GM18868 (cell line): ENCODE measurements at regions not wholly inside any gene's neighbourhood (a gene's known extent, or its start where the extent isn't known, plus 50 kb on each side); places are given as distances from the start of the nearest gene placed in this dataset.
"Not testable (repeated sequence)": the region's sequence is repeated elsewhere in the genome, so short reads cannot be mapped to it uniquely, and the experiment has no call there.

Experiments used
- ATAC-seq: cut with Tn5 transposase; IDR thresholded peaks from one replicate; pipeline ENCODE4 v1.9.1; 2021; ENCODE audit warnings: mild to moderate bottlenecking, moderate library complexity; ENCODE audit not compliant: unreplicated experiment

- ATAC-seq = no peak
Observed at GRCh38 chr9:115443890-115444289, 325.9 kb upstream of the TNC start.

- ATAC-seq = no peak
Observed at GRCh38 chr9:115444959-115445358, 327.0 kb upstream of the TNC start.

DNA sequence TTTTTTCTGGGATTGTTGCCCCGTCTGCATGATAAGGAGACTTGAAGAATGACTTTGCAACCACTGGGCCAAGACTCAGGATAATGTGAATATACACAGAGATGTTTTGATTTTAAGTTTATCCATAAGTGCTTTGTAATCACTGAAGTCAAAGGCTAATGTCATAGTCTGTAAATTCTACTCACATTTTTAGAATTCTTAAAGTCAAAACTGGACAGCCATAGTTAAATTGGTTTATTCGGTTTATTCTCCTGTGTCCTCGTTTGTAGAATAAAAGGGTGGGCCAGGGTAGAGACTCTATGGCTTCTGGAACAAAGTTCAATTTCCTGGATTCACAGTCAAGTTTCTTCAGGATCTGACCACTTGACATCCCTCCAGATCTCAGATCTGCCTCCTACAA lies 327.7 kb upstream of the TNC start:
- ATAC-seq = no peak

- ATAC-seq = no peak
Observed at GRCh38 chr9:115456515-115456914, 338.6 kb upstream of the TNC start.

DNA sequence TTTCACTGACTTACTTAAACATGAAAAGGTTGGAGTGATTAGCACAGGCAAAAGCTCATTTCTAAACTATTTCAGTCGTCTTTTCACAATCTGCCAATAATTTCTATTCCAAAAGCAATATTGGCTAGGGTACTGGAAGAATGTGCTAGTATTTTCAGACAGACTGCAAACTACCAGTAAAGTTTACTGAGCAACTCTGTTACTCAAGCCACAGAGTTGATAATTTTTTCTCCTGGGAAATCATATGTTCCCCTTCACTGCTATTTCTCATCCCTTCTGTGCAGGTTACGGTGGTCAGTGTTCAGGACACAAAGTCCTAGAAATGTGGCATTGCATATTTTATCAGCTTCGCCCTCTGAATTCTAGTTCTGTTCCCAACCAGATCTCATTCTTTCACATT lies 343.3 kb upstream of the TNC start:
- ATAC-seq = no peak

GRCh38 chr9:115462623-115463022 lies 344.7 kb upstream of the TNC start:
- no peak for ATAC-seq

GRCh38 chr9:115466756-115467155 lies 348.8 kb upstream of the TNC start:
- no peak for ATAC-seq

DNA sequence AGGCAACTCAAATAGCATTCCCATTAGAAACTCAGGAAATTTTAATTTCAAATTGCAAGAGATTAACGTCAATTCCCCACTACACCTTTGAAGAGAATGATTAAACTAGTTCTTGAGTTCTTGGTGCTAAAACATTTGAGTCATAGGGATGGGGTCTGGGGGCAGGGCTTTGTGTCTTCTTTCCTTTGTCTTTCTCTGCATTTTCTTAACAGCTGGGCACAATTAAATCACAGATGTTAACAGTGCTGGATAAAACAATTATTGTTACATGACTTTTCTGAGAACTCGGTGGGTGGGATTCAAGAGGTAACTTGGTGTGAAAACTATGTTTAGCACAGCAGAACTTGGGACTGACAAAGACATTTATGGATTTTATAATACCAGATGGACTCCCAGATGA lies 351.9 kb upstream of the TNC start:
- no peak for ATAC-seq

- not testable (repeated sequence) for ATAC-seq
Observed at GRCh38 chr9:115473032-115473431, 355.1 kb upstream of the TNC start.

GRCh38 chr9:115481769-115482168 lies 363.8 kb upstream of the TNC start:
- ATAC-seq = no peak

GRCh38 chr9:115482747-115483146 lies 364.8 kb upstream of the TNC start:
- no peak for ATAC-seq

DNA sequence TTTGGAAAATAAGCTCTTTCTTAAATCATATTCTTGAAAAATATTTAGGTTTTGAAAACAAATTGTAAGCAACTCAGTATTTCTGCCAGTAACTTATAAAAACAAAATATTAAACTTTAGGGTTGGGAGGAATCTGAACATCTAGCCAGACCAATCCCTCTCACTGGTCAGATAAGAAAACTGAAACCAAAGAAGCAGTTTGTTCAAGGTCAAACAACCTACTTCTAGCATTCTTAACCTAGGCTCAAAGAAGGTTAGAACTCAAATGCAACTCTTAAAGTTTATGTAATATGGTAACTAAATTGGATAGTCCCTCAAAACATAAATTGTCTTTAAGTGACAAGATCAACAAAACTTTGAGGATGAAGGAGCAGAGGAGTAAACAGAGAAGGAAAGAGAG lies 374.9 kb upstream of the TNC start:
- ATAC-seq = no peak

GRCh38 chr9:115494393-115494792 lies 376.4 kb upstream of the TNC start:
- ATAC-seq = no peak

DNA sequence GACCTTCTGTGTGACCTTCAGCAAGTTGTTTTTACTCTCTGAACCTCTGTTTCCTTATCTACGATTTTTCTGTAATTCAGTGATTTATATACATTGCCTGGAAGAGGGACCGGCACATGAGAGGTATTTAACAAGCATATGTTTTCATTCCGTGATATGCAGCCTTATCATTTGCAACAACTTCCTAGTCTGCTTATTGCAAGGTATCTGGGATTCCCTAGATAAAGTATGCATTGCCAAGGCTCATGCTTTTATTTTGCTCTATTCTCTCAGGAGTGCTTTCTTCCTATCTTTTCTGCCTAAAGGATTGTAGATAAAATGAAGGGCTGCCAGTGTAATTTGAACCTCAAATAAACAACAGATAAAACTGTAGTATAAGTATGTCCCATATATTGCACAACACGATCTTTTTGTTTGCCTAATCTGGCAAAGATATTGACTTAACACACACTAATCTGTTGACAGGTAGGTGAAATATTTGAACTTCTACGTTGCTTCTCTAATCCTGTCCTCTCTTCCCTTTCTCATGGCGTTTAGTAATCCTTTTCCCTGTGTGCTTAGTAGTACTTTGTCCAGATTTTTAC lies 377.2 kb upstream of the TNC start:
- no peak for ATAC-seq

DNA sequence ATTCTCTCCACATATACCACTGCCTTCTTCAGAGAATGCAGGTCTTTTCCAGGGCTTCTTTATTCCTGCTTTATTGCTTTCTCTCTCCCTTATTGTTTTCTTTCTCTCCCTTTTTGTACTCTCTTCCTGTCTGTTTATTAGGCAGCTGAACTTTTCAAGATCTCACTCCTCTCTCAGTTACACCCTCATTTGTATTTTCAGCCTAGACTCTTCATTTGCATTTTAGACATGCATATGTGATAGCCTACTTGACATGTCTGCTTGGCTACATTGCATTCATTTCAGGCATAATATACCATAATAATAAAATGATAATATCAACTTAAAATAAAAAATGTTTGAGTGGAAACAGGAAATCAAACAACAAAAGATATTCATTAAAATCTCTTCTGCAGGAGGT lies 377.9 kb upstream of the TNC start:
- ATAC-seq = no peak

- ATAC-seq = no peak
Observed at GRCh38 chr9:115498303-115498702, 380.3 kb upstream of the TNC start.

DNA sequence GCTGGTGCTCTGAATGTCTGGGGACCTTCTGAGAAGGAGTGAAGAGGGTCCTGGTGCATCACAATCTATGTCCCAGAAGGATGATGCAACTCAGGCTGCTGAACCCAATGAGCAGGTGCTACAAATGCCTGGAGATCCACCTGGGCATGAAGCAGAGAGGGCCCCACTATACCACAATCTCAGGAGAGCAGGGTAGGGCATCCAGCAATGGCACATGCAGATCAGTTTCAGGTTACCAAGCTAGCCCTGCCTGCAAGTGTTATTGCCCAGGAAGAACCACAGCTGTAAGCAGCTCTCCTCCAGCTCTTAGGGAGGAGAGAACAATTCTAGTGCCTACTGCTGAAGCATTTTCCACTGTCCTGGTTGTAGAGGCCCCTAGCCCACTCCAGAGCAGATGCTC lies 389.2 kb upstream of the TNC start:
- no peak for ATAC-seq

DNA sequence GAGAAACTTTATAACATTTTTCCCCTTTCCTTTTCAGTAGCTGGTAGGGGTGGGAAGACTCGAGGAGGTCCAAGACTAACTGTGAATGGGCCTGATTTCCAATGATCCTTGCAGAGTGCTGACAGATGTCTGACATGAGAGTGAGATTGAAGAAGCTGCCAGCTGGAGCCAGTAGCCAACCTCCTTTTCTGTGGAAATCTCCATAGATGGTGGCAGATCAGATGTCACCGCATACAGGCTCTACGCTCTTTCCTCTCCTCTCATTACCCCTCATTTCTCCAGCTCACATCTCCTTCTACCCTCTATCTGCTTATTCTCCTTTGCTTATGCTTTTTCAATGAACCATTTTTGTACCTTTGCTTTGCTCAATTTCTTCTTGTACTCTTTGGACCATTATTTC lies 395.2 kb upstream of the TNC start:
- ATAC-seq = no peak

- no peak for ATAC-seq
Observed at GRCh38 chr9:115514454-115514853, 396.5 kb upstream of the TNC start.

- no peak for ATAC-seq
Observed at GRCh38 chr9:115517335-115518075, 399.5 kb upstream of the TNC start.

DNA sequence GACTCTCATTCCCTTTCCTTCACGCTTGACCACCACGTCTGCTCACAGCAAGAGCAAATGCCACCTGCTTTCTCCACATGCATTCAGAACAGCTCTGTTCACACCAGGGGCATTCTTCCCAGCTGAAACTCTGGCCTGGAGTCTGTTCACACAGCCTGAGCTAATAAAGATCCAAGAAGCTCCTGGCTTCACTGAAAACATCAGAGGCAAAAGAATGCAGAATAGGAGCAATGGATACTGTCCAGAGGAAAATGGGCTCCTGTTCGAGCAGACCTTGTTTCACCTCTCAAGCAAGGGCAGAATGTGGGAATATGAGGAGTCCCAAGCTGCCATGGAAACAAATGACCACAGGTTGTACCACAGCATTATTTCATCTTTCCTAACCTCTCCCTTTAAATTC lies 402.7 kb upstream of the TNC start:
- ATAC-seq = no peak

GRCh38 chr9:115522912-115523311 lies 405.0 kb upstream of the TNC start:
- no peak for ATAC-seq
